HG03558 (cell line): ENCODE measurements at regions not wholly inside any gene's neighbourhood (a gene's known extent, or its start where the extent isn't known, plus 50 kb on each side); places are given as distances from the start of the nearest gene placed in this dataset.

Experiments used
- ATAC-seq: cut with Tn5 transposase; IDR thresholded peaks from one replicate; pipeline ENCODE4 v1.9.1; 2021; ENCODE audit warnings: moderate number of reproducible peaks; ENCODE audit not compliant: unreplicated experiment; ENCODE audit errors: extremely low read depth

DNA sequence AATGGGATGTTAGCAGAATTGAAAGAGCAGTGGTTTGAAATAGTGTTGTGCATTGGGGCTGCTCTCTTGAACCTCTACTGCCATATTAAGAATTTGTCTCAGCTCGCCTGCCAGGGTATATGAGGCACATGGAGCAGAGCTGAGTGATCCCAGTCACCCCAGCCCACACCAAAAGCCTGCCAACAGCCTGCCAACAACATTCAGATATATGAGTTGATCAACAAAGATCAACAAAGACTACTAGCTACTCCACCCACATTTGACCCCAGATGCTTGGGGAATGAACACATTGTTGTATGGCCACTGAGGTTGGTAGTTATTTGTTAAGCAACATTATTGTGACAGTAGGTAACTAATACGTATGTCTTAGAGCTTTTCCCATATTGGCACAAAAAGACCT, 570.9 kb upstream of the IL12A start:
- ATAC-seq = no peak

DNA sequence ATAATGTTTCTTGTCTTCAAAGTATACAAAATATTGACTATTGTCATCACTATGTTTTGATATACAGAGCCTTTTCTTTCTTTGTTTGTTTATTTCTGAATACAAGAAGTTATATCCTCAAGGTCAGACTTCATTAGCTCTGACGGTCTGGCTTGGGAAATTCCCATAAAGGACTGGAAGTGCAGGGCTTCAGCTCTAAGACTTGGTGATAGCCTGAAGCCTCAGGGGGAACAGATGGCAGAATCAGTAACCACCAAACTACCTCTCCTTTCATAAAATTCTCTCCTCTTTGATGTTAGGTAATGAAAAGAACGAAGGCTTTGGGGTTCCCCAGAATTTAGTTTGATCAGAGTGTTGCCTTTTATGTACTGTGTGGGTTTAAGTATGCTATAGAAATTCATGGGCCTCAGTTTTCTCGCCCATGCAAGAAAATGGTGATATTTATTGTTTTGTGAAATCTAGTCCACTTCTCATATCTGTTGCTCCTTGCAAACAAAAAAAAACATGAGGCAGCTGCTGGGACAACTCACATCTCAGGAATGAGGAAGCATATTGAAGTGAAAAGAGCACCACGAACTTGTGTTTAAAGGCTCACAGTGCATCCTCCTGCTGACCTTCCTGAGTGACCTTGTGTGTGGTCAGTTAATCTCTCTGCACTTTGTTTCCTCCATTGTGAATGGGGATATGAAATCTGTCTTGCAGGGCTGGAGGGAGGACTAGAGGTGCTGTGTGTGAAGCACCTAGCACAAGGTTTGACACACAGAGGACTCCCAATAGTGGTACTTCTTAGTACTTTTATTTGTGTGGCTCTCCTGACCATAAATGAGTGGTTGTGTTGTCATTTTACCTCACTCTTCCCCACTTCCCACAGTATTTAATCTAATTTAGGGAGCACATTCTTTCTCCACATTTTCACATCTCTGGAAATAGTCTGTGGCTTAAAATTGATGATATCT, 569.8 kb upstream of the IL12A start:
- ATAC-seq = no peak

DNA sequence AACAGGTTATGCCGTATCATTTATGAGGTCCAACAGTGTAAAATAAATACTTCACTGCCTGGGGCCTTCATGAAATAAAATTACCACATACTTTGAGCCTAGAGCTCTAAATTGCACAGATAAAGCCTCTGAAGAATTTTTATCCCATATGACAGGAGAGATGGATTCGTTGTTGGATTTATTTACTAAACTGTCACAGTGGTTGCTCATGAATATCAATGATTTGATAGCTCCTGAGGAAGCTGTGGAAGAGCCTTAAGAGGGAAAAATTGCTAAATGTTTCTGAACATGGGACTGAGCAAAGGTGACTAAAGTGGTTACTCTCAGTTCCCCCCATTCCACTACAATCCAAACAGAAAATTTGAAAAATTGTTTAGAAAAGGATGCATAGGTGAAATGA, 558.9 kb upstream of the IL12A start:
- no peak for ATAC-seq

DNA sequence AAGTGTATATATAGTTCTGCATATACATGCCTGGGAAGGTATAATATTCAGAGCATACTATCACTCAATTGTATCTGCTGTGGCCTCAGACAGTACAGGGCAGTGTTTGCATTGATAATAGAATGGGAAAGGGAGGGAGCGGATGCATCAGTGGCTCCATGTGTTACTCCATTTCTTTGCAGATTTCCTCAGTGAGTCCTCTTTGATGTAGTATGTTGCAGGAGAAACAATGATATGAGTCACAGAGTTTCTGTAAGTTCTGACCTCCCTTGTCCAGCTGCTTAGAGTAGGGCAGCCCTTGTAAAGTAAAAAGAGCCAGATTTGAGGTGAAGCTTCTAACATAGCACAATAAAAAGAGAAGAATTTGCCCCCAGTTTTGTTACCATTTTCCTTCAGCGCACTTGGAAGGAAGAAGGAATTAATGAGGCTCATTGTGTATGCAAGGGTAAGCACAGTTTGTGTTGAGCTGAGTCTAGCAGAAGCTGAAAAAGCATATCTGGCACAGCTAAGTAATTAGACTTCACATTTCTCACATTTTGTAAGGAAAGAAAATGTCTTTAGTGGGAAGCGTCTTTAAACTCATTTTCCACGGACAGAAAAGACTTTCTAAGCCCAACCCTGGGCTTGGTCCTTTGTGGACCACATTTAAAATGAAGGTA, 555.8 kb upstream of the IL12A start:
- ATAC-seq = no peak

DNA sequence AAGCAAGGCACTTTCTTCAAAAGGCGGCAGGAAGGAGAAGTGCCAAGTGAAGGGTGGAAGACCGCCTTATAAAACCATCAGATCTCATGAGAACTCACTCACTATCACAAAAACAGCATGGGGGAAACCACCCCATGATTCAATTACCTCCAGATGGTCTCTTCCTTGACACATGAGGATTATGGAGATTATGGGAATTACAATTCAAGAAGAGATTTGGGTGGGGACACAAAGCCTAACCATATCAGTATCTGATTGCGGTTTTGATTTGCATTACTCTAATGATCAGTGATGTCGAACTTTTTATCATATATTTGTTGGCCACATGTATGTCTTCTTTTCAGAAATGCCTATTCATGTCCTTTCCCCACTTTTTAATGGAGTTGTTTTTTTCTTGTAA, 549.3 kb upstream of the IL12A start:
- ATAC-seq = no peak

DNA sequence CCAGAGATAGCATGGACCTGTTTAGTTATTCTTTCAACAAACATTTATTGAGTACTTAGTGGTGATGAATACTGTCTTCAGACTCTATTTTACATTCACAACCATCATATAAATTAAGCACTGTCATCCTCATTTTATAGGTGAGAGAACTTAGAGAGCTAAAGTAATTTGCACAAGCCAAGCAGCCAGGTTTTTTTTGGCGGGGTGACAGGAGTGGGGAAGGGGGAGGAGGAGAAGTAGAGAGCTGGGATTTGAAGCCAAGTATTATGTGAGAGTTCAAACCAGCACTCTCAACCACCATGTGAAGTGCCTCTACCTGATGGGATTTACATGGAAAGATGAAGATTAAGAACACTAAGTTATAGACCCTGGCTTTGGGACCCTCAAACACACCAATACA, 547.4 kb upstream of the IL12A start:
- no peak for ATAC-seq

DNA sequence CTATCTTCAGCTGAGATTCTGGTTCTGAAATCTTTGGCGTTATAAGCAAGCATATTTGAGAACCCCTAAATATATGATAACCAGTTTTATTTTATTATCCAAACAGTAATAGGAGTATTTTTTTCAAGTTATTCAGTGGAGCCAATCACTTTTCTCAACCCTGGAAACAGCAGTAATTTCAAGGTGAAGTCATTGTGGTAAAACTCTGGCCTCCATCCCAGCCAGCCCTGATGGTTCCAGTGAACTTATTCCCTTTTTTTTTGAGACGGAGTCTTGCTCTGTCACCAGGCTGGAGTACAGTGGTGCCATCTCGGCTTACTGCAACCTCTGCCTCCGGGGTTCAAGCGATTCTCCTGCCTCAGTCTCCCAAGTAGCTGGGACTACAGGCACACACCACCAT, 545.4 kb upstream of the IL12A start:
- ATAC-seq = no peak

DNA sequence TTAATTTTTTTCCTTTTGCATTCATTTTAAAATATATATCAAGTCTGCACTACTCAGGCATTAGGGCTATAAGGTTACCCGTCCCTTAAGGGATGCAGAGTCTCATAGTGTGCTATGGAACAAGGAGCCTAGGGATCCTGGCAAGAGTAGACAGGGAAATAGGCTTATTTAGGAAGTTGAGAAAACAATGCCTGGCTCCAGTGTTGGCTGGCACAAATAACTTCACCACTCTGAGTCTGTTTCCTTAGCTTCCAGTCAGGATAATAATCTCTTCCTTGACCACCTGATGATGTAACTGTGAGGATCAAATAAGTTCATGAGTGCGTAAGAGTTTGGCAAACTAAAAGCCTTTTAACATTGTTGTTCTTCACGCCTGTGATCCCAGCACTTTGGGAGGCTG, 540.8 kb upstream of the IL12A start:
- ATAC-seq = no peak

DNA sequence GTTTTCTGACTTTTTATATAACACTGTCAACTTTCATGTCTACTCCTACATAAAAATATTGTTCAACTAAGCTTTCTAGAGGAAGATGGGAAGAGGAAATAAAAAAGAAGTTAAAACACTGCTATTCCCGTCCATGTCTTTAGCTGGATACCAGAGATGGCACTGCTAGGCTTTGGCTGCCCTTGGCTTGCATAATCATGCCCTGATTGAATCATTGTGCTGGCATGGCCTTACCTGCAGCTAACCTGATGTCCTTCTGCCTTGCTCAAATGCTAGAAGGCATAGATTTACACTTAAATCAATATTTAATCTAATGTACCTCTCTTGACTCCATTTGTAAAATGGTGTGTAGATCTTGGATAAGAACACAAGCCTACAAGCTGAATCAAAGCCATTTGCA, 539.7 kb upstream of the IL12A start:
- no peak for ATAC-seq

DNA sequence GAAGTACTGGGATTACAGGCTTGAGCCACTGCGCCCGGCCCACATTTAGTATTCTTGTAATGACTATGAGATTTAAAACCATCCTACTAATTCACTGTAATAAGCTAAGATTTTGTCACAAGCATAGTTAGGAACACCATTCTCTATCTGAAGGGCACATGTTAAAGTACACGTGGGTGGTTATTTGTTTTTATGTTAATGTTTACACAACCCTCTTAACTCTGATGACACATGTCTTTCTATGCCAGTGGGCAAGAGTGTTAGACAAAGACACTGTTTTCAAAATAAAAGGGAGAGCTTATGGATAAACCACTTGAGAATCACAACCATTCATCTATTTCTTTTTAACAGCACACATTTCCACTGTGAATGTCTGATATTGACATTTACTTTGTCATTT, 537.6 kb upstream of the IL12A start:
- no peak for ATAC-seq

DNA sequence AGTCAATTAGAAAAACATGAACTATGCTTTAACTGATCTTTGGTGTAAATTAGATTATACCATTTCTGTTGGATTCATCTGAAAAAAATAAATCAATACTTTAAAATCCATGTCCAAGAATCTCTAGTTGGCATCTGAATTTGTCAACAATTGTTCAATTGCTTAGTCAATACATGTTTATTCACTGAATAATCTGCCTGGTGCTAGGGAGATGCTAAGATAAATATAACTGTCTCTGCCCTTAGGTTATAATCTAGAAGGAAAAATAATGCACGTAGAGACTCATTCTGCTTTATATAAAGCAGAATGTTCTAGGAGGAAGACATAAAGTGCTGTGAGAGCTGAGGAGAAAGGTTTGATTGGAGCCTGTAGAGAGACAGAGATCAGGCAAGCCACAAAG, 537.2 kb upstream of the IL12A start:
- no peak for ATAC-seq

DNA sequence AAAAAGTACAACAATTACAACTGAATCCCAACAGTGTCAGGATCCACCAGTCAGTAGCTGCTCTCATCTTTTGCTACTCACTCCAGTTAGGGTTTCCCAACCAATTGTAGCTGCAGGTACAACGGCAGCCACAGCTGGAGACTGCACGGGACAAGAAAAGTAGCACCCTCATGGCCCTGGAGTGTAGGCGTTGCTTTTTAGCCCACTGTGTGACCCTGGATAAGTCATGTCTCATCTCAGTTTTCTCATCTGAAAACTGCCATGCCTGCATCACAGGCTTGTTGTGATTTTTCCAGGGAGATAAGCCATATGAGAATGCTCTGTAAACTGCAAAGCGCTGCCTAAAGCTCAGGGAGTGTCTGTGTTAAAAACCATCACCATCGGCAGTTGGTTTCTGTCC, 535.6 kb upstream of the IL12A start:
- ATAC-seq = no peak

DNA sequence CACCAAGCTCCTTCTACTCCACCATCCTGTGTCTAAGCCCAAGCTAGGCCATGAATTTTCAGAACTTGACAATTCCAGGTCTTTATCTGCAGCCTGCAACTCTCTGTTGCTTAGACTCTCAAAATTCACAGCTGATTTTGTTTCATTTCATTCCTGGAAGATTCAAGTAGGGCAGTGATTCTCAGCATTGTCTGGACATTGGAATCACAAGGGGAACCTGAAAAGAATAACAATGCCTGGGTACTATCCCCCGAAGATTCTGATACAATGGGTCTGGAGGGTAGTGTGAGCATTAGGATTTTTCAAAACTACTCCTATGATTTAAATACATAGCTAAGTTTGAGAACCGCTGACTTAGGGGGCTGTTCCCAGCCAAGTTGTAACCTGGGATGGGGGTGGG, 534.7 kb upstream of the IL12A start:
- ATAC-seq = no peak

DNA sequence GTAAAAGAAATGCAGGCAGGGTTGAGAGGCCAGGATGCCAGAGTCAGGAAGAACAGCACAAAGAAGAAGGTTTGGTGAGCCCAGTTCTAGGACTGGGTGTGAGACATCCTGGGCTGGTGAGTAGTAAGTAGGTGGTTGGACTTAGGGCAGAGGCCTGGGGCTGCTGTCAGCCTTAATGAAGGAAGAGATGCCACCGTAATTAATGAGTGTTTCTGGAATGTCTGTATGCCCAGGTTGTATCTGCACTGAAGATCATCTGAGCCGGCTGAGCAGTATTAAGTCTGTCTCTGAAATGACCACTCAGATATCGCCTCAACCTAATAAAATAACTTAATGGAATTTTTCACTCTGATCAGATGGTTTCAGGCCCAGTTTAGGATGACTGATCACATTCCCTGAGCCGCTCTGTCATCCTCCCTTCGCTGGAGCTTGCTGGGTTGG, 532.9 kb upstream of the IL12A start:
- ATAC-seq = no peak

DNA sequence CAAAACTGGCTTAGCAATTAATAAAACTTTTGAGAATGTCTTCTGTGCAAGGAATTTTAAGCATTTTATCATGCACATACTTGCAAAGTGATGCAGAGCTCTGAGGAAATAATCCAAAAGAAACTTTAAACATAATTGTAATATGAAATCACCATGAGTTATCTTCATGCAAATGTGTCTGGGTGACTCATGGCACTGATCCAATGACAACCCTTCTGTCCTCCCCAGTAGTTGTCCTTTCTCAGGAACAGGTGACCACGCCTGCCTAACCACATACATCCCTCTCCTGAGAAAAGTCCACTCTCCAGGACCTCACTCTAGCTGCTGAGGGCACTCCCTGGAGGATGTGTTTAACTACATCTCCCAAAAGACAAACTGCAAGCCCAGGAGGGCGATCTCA, 530.6 kb upstream of the IL12A start:
- no peak for ATAC-seq

DNA sequence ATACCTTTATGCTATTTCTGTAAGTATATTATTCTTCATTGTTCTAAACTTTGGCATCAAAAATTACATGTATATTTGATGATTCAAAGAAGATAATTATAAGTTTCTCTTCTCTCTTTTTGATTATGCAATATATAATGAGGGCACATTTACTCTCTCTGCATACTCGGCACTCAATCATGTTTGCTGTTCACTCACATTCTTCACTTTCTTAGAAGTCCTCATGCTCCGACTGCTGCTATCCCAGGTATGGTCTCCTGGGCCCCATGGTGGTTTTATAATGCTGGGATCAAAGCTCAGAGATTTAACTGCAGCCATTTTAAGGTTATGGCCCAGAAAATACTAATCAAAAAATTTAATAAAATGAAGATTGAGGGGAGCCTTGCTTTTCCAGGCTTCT, 529.7 kb upstream of the IL12A start:
- ATAC-seq = no peak

DNA sequence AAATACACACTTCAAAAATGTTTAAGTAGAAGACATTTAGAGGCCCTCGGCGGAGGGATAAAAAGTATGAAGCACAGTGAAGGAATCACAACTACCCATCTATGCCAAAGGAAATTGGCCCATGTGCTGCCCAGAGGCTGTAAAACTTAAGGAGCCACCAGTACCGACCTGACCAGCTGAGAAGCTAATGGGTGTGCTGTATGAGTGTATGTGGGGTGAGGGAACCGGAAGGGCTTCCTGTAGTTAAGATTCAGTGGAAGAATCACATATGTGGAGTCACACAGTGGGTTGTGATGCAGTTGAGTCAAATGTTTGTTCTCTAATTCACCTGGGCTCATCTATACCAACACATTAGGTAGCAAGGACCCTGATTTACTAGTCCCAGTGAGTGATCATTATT, 516.0 kb upstream of the IL12A start:
- ATAC-seq = no peak

DNA sequence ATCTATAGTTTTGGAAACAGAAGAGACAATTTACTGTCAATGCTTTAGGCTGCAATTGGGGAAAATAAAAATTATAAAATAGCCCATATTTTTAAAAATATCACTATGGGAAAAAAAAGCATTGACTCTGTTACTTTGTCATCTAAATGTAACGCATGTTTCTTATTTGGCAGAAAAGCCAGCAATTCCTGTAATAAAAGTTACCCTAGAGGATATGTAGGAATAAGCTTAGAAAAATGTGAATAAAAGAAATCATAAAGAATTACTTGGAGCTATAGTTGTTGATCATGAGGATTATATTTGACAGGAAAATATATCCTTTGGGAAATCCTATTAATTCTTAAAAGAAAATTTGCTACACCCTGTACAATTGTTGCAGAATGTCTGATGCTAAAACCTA, 515.4 kb upstream of the IL12A start:
- no peak for ATAC-seq

DNA sequence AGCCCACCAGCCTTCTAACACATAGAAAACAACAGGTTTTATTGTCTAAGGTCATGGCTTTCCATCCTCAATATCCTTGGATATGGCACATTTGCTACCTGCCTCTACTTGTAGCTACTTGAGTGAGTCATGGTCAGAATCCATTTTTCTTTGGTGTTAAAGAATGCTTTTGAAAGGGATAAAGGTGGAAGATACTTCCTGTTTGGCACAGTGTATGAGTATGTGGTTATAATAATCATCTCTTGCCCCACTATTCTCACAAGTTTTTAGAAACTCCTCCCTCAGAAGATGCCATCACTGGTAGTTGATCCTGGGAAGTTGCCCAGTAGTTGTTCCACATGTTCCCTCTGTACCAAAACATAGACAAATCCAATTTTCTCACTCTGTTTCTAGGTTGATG, 508.6 kb upstream of the IL12A start:
- no peak for ATAC-seq

DNA sequence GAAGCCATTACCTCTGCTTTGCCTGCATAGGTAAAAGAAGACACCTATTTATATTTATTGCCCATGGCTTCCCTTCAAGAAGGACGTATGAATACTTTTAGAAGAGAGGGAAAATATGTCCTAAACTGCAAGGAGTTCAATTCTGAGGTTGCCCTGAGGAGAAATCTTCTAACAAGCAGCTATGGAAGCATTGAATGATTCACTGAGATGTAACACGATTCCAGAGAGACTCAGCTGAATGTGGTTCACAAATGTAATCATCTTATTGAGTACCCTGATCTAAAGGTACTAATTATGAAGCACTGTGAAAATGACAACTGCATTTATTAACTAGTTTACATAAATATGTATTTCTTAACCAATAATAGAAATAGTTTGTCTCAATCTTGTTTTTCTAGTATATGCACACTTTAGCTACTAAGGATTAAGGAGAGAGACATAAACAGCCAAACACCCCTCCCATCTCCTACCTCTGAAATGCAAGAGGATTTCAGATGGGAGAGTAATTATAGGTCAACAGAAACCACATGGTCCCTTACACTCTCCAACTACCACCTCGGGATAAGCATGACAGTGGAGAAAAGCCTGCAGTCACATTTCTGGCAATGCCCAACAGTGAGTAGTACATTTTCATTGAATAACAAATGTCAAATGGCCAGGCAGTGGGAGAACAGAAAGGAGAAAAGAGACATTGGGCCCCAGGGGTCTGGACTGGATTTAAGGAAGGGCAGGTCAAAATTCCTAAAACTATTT, 506.2 kb upstream of the IL12A start:
- no peak for ATAC-seq

DNA sequence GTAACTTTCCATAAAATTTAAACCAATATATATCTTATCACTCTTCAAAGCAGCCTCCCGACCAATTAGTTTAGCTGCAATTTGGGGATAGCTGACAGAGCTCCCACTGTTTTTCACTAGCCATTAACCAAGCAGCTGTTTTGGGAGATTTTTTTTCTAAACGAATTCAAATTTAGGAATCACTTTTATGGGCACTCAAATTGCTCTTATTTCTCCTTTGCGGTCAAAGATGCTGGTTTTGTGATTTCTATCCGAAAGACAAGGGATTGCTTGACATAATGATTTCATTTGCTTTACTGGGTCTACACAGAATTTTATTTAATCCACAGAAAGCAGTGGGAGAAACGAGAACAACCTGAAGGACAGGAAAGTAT, 505.7 kb upstream of the IL12A start:
- ATAC-seq = no peak
